ENCODE measurements at regions not wholly inside any gene's neighbourhood (a gene's known extent, or its start where the extent isn't known, plus 50 kb on each side); places are given as distances from the start of the nearest gene placed in this dataset.

- DNase-seq (ENCODE audit: low spot score), result no peak
Measured at GRCh38 chr2:226680719-226681118, 118.9 kb downstream of the IRS1 start.

- DNase-seq (ENCODE audit: low spot score), result no peak
Measured at GRCh38 chr2:226679389-226680065, 120.1 kb downstream of the IRS1 start.

- no peak for DNase-seq (ENCODE audit: low spot score)
Measured at GRCh38 chr2:226678422-226678821, 121.2 kb downstream of the IRS1 start.

DNA sequence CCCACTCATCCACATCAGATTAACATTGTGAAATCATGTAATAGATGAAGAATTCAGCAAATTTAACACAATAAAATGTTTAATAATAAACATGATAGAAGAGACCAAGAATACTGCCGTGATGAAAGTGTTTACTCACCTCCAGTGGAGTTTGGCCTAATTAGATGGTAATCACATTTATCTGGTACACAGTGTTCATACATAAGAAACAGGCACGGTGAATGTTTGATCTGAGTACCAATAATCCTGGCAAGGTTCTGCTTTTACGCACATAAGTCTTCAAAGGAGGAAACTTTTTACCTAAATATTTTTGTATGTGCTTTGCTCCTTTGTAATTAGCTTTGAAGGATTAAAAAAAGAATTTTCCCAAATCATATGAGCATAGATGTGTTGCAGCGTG, 122.5 kb downstream of the IRS1 start:
- no peak for DNase-seq (ENCODE audit: low spot score)

GRCh38 chr2:226676618-226677017, 123.0 kb downstream of the IRS1 start:
- DNase-seq (ENCODE audit: low spot score), result no peak

DNA sequence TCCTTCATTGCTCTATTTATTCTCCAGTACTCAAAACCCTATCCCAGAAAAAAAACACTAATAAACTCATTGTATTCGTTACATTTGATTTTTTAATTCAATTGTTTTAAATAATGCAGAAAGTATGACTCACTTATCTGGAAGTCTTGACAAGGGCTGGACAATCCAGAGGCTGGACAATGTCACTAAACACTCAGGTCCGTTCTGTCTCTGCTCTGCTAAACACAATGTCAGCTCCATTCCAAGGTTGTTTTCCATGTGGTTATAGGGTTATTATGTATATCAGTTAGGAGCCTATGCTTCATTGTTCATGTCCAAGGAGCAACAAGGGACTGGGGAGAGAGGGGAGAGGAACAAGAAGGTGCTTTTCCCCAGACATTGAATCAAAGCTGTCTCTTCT, 125.5 kb downstream of the IRS1 start:
- DNase-seq (ENCODE audit: low spot score), result no peak

DNA sequence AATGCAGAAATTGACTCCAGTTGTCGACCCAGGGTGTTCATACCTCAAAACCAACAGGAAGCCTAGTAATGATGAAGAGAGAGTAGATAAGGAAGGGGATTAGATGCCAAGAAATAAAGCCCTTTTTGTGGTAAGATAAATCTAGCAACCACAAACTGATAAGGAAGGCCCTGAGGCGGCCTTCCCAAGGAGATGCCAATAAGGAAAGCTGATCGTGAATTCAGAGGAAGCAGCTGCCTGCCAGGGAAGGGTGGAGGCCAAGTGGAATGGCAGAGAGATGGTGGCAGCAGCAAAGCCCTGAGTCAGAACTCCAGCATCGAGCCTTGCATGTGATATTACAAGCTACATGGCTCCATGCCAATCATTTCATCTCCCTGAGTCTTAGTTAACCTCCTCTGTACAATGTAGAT, 126.3 kb downstream of the IRS1 start:
- DNase-seq (ENCODE audit: low spot score), result no peak

GRCh38 chr2:226671141-226671676, 128.4 kb downstream of the IRS1 start:
- no peak for DNase-seq (ENCODE audit: low spot score)

GRCh38 chr2:226669905-226670304, 129.7 kb downstream of the IRS1 start:
- DNase-seq (ENCODE audit: low spot score), result no peak

GRCh38 chr2:226669249-226669648, 130.4 kb downstream of the IRS1 start:
- DNase-seq (ENCODE audit: low spot score), result no peak

GRCh38 chr2:226667736-226668135, 131.9 kb downstream of the IRS1 start:
- no peak for DNase-seq (ENCODE audit: low spot score)

DNA sequence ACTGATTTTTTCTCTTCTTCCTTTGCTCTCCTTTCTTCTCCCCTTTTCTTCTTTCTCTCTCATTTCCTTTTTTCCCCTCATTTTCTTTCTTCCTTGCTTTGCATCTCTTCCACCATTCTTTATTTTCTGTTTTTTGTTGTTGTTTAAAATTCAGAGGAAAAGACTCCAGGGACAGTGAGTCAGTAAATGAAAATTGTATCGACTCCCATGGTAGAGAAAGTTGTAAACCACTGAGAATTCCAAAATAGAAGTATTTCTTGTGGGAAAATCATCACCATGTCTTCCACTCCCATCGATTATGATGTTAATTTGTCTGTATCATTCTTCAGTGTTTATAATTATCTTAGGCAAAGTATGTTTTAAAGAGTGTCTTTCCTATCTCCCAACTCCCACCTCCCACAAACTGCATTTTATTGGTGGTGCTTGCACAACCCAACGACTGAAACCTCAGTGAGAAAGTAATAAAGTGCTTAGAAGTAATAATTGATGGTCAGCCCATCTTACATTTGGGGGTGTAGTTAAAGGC, 134.3 kb downstream of the IRS1 start:
- no peak for DNase-seq (ENCODE audit: low spot score)

DNA sequence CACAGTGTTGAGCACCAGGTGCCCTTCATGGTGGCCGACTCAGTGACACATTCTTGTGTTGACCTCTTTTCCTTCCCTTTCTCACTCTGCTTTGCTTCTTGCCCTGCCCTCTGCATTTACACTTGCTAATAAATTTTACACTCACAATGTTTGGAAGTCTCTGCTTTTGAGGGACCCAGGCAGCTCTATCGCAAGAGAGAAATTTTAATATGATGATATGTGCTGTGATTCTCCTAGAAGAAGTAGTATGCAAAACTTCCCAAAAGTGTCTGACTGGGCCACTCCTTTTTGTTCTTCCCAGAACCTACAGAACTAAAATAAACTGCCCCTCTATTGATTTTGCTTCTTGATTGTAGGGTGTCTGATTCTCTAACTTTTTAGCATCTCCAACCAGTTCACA, 135.0 kb downstream of the IRS1 start:
- no peak for DNase-seq (ENCODE audit: low spot score)

GRCh38 chr2:226664140-226664539, 135.5 kb downstream of the IRS1 start:
- DNase-seq (ENCODE audit: low spot score), result no peak

- no peak for DNase-seq (ENCODE audit: low spot score)
Measured at GRCh38 chr2:226661789-226662545, 137.7 kb downstream of the IRS1 start.

DNA sequence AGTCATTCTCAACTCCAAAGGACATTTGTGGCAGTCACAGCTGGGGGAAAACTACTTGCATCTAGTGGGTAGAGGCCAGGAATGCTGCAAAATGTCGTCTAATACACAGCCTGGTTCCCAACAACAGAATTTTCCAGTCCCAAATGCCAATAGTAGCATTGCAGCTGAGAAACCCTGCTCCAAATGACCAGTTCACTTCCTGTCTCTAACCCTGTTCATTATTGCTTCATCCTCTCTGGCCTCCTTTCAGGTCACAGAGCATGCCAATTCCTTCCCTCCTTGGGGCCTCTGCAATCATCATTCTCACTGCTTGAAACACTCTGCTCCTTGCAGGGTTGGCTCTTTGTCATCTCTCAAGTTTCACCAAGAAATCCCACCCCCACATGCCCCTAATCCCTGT, 139.1 kb downstream of the IRS1 start:
- DNase-seq (ENCODE audit: low spot score), result no peak

- DNase-seq (ENCODE audit: low spot score), result no peak
Measured at GRCh38 chr2:226660124-226660523, 139.5 kb downstream of the IRS1 start.

GRCh38 chr2:226659410-226659809, 140.2 kb downstream of the IRS1 start:
- DNase-seq (ENCODE audit: low spot score), result no peak

DNA sequence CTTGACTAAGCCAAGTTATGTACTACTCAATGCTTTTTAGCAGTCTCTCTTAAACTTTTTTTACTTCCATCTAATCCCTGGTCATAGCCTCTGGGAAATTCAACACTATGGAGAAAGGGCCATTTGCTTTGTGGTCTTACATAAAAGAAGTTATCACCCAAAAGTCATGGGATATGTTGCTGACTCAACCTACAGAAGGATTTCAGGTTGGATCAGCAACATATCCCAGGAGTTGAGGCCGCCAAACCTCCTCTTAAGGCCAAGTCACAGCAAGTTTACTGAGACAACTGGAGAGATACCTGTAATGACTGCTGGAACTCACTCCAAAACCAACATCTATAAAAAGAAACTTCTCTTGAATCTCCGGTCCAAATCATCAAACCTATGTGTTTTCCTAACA, 141.1 kb downstream of the IRS1 start:
- DNase-seq (ENCODE audit: low spot score), result no peak

GRCh38 chr2:226657340-226658053, 142.1 kb downstream of the IRS1 start:
- DNase-seq (ENCODE audit: low spot score), result no peak

GRCh38 chr2:226656367-226656766, 143.3 kb downstream of the IRS1 start:
- no peak for DNase-seq (ENCODE audit: low spot score)

DNA sequence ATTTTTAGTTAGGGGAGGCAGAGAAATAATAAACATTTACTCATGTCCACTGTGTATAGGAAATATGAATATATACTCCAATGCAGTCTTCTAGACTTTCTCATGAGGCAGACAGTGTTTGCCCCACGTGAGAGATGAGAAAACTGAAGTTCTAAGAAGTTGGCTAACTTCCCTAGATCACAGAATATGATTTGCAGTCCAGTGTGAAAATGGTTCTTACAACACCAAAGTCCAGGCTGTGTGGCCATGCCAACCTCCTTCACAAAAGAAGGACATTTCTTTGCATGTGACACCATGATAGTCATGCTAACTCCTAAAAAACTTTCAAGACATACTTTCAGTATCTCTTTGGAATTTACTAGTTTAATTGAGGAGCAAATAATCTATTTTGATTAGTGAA, 143.7 kb downstream of the IRS1 start:
- DNase-seq (ENCODE audit: low spot score), result no peak

All from CD4-positive, alpha-beta T cell treated with Interleukin-6 at 100 ng/mL for 8 hours (primary cell).